HPDE6-E6E7 (cell line): ENCODE measurements at regions not wholly inside any gene's neighbourhood (a gene's known extent, or its start where the extent isn't known, plus 50 kb on each side); places are given as distances from the start of the nearest gene placed in this dataset.
A peak's percentile ranks its signal among the peaks of the same experiment; 100 is the strongest.

ENCODE experiments used
- DNase-seq: peaks from one replicate; pipeline ENCODE4 v3.0.0; 2011; ENCODE audit warnings: missing footprints; ENCODE audit errors: extremely low spot score

DNA sequence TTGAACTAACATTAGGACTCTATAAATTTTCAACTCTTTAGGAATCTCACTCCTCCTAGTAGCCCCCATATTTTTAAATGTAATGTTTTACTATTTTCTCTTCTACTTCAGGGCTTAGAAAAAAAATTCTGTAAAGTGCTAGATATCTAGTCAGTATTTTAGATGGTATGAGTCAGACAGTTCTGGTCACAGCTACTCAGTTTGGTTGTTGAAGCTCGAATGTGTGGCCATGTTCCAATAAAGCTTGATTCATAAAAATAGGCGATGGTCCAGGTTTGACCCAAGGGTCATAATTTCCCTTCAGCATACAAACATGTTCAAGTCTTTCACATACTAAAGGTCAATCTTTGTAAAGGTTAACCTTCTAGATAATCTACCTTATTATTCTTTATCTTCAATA, 566.0 kb upstream of the CDH18 start:
- no peak for DNase-seq

DNA sequence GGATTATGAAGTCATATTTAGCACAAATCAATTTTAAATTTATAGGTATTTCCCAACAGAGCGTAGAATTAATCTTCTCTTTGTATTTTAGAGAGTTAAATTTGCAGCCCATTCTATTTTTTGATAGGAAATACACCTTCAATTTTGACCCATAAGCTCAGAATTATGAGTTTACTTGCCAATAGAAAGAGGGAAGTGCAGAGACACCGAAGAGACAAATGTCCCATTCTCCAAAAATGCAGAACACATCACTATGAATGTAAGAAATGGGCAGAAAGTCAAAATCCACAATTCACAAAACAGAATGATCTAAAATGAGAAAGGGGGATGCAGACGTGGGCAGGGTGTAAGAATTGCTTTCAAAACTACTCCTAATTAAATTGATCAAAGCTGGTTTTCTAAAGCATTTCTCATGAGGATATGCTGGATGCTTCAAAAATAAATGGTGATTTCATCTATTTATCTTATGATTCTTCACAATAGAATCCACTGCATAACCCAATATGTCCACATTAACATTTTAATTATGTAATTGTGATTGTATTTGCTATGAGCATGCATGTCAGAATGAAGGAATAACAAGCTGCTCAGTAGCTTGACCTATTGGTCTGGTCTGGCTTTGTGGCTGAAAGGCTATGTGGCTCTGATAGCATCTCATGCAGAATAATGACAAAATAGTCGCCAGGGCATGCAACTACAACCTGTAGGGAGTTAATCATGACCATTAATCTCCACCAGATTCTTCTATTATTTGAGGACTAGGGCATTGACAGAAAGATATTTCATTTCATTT, 550.1 kb upstream of the CDH18 start:
- no peak for DNase-seq

DNA sequence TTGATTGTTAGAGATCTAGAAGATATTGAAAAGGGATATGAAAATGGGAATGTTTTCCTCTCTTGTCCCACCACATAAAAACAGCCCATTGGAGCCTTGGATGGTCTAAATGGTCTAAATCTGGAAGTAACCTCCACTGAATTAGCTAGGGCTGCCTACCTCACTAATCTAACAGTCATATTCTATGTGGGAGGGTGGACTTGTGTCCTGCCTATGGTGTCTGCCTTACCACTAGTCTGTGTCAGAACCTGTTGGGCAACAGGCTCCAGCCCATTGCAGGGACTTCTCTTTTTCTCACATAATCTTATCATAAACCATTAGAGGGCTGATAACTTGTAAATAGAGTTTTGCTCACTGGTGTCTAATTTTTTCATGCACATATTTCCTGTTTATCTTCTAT, 548.8 kb upstream of the CDH18 start:
- DNase-seq: no peak

DNA sequence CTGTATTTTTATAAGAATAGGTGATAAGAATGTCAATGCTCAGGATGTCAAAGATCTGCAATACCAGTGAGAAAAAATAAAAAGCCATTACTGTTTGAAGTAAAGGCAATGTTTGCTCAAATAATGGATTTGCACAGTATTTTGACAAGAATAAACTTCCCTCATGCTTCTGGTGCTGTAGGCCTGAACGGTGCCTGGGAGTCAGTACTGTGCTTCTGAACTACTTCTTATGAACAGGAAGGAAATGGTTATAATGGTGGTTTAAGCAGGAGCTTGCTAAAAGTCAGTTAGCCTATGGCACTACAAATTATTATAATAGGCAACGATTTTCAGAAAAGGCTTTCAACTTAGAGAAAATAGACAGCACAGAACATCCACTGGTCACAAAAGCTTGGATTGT, 548.3 kb upstream of the CDH18 start:
- no peak for DNase-seq

DNA sequence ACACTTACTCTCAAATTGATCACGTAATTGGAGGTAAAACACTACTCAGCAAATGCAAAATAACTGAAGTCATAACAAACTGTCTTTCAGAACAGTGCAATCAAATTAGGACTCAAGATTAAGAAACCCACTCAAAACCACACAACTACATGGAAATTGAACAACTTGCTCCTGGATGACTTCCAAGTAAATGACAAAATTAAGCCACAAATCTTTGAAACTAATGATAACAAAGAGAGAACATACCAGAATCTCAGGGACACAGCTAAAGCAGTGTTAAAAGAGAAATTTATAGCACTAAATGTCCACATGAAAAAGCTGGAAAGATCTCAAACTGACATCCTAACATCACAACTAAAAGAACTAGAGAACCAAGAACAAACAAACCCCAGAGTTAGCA, 540.5 kb upstream of the CDH18 start:
- DNase-seq: no peak

DNA sequence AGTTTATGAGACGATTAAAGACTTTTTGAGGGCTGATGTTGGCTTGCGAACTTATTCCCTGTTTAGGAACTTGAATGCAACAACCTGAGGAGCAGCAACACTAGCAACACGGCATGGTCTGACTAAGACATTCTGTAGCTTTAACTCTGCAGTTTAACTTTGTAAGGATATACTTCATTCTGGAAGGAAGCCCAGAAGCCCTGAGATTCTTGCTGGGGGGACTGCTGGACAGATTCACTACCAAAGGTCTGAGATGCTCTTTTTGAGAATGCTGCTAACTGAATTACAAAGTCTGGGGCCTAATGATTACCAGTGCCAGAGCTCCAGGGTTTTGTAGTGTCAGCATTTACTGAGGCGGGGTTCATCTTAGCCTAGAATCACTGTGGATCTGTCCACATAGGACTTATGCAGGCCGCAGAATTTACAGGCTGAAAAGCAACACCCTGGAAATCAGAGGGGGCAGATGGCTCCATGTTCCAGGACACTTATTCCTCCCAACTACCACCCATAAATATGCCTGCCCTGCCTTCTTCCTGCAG, 537.1 kb upstream of the CDH18 start:
- no peak for DNase-seq

DNA sequence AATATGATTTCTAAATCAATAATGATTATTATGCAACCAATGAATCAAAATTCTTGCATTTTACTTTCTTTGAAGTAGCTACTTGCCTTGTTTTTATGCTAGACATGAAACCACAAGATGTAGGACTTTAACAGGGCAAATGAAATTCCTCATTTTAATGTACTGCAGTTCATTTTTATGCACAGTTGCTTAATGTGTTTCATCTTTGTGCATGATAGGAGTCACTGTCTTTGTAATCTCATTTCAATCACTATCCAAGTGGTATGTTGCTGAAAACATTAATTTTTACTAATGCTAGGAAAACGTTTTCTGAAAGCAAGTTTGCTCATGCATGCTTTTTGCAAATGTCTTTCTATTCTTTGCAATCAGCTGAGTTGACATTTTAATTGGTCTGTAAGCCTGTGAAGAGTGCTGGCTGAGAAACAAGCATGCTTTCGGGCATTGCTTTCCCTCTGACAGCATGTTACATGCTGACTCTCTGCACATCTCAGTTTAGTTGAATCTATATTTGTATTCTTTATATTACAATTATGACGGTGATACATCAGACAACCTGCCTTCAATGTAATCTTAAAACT, 535.0 kb upstream of the CDH18 start:
- no peak for DNase-seq

DNA sequence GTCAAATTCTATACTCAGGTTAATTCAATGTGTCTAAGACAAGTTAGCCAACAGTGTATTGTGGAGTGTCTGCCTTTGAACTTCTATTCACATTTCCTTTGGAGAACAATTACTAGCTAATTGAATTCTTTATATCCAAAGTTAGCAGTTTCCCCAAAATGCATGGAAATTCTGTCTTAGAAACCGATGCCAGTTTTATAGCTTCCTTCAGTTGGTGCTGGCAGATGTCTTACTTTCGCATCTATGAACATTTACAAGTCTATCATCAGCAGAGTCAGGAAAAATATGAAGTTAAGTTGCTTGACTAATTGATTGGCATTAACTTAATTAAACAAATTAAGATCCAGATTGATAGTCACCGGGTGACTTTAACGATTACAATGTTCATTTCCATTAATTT, 527.6 kb upstream of the CDH18 start:
- no peak for DNase-seq

DNA sequence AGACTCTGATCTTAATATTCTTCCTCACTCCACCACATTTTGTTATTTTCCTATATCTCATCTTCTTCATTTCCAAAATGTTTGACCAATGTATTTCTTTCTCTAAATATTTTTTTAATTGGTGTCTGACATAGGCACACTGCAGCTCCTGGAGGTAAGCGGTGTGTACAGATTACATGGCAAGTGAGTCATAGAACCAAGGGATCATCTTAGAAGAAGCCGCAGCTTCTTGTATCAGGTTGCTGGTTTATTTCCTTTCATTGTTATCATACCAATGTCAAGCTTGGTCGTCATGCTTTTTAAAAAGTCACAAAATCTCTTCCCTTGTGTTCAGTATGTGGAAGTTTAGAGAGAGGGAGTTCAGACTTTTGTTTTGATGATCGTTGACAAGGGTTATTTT, 526.1 kb upstream of the CDH18 start:
- peak; percentile 19 for DNase-seq

DNA sequence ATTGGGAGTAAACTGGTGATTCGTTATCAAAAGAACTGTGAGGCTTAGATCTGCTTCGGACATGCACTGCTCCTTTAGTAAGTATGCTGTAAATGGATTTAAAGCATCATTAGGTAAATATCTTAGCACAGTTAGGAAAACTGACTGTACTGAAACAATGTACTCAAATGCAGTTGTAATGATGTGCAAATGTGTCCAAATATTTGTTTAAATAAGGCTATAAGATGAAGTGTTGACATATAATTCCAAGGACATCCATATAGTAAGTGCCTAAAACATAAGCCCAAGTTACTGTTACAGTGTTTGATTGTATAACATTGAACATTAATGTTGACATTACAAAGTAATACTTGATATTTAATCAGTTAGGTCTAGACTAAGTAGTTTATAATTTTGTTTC, 512.5 kb upstream of the CDH18 start:
- no peak for DNase-seq

DNA sequence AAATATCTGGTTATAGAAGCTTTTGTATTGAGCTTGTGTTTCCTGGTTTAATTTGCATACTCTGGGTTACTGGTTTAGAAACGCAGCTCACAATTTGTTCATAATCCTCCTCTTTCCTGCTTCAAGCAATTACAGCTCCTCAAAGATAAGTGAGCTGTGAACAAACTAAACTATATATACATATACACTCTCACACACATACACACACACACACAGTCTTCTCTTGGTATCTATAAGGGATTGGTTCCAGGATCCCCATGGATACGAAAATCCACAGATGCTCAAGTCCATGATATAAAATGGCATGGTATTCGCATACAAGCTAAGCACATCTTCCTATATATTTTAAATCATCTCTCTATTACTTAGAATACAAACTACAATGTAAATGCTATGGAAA, 510.9 kb upstream of the CDH18 start:
- no peak for DNase-seq

DNA sequence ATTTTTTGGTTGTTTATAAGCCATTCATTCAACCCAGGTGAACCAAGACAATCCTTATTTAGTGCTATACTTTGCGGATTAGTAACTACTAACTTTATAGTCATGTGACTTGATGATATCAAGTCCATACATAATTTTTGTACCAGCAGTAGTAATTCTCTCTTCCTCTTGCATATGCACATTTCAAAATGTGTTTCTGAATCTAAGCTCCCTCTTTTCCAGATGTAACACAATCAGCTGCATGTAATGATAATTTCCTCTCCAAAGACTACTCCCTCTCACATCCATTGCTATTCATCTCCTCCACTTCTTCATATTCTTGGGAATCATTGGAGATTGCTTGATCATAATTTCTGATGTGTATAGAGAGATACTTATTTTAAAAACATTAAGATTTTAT, 510.1 kb upstream of the CDH18 start:
- no peak for DNase-seq

DNA sequence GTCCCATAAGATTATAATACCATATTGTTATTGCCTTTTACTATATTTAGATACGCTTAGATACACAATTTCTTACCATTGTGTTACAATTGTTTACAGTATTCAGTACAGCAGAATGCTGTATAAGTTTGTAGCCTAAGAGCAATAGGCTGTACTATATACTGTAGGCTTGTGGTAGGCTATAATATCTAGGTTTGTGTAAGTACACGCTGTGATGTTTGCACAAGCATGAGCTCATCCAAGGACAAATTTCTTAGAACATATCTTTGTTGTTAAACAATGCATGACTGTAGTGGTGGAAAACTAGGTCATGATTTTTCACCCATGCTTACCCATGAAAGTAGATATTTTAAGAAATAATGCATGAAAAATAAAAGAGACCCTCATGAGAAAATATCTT, 509.4 kb upstream of the CDH18 start:
- no peak for DNase-seq

DNA sequence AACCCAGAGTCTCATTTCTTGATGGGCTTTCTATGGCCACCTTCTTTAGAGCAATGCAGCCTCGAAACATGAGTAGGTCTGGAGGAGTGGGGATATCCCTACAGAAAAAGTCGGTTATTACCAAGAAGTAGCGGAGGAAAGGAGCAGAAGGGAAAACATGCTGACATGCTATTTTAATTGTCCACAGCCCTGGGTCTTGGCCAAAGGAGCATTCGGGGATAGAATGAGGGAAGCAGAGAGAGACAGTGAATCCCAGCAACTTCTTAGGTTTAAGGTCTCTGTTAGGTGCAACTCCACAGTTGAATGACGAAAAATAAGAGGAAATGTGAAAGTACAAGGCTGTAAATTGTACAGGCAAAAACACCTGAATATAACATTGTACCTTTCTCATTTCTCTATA, 506.7 kb upstream of the CDH18 start:
- DNase-seq: no peak

DNA sequence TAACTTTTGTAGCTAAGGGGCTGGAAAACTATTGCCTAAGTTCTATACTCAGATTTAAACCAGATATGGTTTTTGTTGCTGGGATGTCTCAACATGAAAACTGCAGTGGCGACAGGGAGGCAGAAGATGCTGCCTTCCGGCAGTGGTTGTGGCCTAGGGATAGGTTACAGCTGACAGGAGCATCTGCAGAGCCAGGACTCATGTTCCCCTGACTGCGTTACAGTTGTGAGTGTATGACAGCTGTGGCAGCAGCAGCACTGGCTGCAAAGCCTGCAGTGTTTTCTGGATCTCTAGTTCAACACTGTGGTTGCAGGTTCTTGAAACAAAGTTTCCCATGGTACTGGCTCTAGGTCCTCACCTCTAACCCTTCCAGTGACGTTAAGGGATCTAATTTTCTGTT, 498.8 kb upstream of the CDH18 start:
- no peak for DNase-seq

DNA sequence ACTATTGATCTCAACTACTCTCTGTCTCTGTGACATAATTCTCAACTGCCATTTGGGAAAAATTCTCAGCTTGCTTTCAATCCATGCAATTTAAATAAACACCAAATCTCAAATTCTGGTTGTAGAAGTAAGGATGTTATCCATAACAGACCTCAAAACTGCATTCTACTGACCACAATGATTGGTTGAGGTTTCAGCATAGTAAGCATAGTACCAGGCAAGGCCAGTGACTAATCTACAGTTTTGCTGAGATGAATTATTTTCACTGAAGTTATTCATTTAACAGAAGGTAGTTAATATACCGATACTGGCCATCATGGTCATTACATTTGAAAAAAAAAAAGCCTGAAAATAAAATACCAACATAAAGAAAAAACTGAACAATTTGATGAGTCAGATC, 488.0 kb upstream of the CDH18 start:
- DNase-seq: no peak

DNA sequence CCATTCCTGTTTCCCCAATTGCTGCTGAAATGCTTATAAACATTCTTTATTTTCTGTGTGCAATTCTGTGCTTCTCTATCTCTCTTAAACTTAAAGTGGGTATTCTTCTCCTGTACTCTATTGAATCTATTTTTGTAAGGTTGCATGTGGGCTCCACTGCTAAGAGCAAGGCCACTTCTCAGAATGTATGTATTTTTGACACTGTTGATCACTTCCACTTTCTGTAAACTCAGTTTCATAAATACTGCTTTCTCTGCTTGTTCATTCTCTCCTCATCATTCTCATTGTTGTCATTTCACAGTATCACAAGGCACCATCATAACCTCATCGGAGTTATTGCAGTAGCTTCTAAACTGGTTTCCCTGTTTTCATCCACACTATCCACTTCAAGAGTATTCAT, 483.0 kb upstream of the CDH18 start:
- no peak for DNase-seq

DNA sequence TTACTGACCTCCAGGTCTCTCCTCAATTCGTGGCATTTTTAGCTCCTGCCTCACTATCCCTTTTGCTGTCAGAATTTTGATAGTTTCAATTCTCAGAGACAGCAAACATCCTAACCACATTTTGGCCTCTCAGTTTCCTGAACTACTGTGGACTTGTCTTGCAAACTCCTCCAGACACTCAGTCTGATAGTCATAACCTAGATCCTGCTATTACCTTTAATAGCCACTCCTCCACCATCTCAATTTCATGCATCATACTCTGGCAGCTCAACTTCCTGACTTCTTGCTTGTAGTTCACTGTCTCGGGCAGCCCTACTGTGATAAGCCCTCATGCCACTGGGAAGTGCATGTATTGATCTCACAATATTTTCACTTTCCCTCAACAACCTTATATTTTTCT, 481.8 kb upstream of the CDH18 start:
- no peak for DNase-seq

DNA sequence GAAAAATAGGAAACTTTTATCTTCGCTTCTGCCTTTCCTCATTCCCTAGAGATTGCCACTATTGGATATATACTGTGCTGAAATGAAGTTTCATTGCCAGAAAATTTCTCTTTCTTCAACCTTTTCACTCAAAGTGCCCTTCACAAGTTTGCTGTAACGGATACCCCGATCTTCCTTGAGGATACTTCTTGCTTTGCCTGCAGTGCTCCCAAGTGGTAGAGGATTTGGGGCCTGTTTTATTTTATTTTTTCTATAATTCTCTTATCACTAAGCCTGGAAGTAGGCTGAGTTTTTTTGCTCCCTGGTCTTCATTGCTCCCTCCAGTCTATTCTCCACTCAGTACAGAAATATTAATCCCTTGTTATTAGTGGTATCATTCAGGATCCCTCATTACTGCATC, 481.4 kb upstream of the CDH18 start:
- no peak for DNase-seq

DNA sequence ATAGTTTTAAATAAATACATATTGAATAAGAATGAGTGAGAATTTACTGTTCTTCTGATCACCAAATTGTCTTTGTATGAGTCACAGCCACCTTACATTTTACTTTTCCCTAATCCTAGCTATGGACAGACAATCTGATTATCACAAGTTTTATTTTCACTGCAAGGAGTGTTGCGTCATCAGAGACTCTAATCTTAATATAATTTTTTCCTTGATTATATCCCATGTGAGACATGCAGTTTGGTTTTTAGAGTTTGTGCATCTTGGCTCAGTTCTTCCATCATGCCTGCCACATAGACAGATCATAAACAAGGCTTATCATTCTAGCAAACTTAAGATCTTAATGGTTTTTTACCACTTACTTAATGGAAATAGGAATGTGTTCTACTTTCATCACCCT, 478.5 kb upstream of the CDH18 start:
- no peak for DNase-seq

DNA sequence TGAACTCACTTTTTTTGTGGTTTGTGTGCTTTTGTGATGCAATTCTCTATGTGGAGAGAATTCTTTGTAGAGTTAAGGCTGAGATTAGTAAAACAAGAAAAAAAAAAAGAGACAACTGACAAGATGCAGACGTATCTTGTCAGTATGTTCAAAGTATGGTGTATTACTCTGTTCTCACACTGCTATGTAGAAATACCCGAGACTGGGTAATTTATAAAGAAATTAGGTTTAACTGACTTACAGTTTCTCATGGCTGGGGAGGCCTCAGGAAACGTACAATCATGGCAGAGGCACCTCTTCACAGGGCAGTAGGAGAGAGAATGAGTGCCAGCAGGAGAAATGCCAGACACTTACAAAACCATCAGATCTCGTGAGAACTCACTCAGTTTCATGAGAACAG, 475.2 kb upstream of the CDH18 start:
- DNase-seq: no peak

DNA sequence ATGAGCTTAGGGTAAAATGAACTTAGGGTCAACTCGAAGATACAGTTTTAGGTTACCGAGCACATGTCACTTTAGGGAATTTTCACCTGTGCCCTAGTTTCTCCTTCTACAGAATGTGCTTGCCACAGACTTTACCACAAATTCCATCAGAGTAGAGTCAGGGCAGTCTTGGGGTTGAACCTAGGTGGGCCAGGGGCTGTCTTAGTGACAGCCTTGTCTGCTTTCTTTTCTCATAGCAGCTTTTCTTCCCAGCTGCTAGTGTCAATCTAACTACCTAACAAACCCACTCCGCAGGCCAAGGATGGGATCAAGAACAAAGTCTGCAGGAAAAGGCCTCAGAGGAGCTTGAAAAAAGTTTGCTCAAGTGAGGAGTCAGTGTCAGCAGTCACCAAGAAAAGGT, 458.1 kb upstream of the CDH18 start:
- DNase-seq: no peak

DNA sequence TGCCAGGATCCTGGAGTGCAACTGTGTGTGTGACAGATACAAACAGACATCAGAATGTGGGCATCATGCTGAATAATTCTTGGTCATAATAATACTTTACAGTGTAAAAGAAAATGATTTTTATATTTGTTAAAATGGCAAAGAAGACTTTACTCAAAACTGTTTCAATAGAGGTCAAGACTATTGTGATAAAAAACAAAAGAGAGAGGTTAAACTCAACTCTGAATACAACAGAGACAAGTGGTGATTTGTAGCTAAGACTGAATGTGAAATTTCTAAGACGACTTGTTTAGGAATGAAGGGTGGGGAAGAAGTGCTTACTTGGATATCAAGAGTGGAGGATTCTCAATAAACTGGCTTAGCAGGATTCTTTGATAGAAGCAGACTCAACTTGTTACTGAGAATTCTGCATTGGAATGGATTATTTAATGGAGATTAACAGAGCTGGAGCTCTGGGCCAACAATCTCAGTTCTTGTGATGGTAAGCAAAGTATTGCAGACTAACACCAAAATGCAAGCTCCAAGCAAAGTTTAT, 457.4 kb upstream of the CDH18 start:
- no peak for DNase-seq
